HG03095 (cell line): ENCODE measurements at regions not wholly inside any gene's neighbourhood (a gene's known extent, or its start where the extent isn't known, plus 50 kb on each side); places are given as distances from the start of the nearest gene placed in this dataset.

Experiments
- ATAC-seq: cut with Tn5 transposase; IDR thresholded peaks from one replicate; pipeline ENCODE4 v1.9.1; 2021; ENCODE audit warnings: moderate library complexity; ENCODE audit not compliant: unreplicated experiment

- no peak for ATAC-seq
Observed at GRCh38 chr15:100781961-100782530, 97.6 kb upstream of the ALDH1A3 start.

GRCh38 chr15:100783291-100783690 lies 96.3 kb upstream of the ALDH1A3 start:
- no peak for ATAC-seq

GRCh38 chr15:100783760-100784492 lies 95.7 kb upstream of the ALDH1A3 start:
- no peak for ATAC-seq

GRCh38 chr15:100784493-100785180 lies 95.0 kb upstream of the ALDH1A3 start:
- ATAC-seq, result no peak

GRCh38 chr15:100785181-100786138 lies 94.2 kb upstream of the ALDH1A3 start:
- peak; percentile 53 for ATAC-seq

GRCh38 chr15:100786139-100786531 lies 93.5 kb upstream of the ALDH1A3 start:
- no peak for ATAC-seq

GRCh38 chr15:100786901-100787566 lies 92.6 kb upstream of the ALDH1A3 start:
- no peak for ATAC-seq

GRCh38 chr15:100787567-100788417 lies 91.8 kb upstream of the ALDH1A3 start:
- ATAC-seq, result no peak

- no peak for ATAC-seq
Observed at GRCh38 chr15:100788418-100789105, 91.1 kb upstream of the ALDH1A3 start.

- no peak for ATAC-seq
Observed at GRCh38 chr15:100790786-100791265, 88.8 kb upstream of the ALDH1A3 start.

GRCh38 chr15:100794008-100794407 lies 85.6 kb upstream of the ALDH1A3 start:
- no peak for ATAC-seq

- no peak for ATAC-seq
Observed at GRCh38 chr15:100801256-100801900, 78.3 kb upstream of the ALDH1A3 start.

- ATAC-seq, result no peak
Observed at GRCh38 chr15:100802421-100803170, 77.0 kb upstream of the ALDH1A3 start.

- no peak for ATAC-seq
Observed at GRCh38 chr15:100803171-100803440, 76.5 kb upstream of the ALDH1A3 start.

- no peak for ATAC-seq
Observed at GRCh38 chr15:100806157-100806556, 73.5 kb upstream of the ALDH1A3 start.

GRCh38 chr15:100807028-100807427 lies 72.6 kb upstream of the ALDH1A3 start:
- ATAC-seq, result no peak

GRCh38 chr15:100808691-100809090 lies 70.9 kb upstream of the ALDH1A3 start:
- ATAC-seq, result no peak

GRCh38 chr15:100809151-100809550 lies 70.5 kb upstream of the ALDH1A3 start:
- ATAC-seq, result no peak
